Tibial artery (tissue), 4 donors: ENCODE measurements at regions not wholly inside any gene's neighbourhood (a gene's known extent, or its start where the extent isn't known, plus 50 kb on each side); places are given as distances from the start of the nearest gene placed in this dataset.

Experiments used
- DNase-seq, 2 donors: peaks; one replicate each; pipeline ENCODE4 v3.0.0-alpha.2; 2019
- H3K27ac ChIP-seq, 2 donors: fragments of 200-600 bp; sonication (generic) in 1 of 2; 1 replicate in 1 of 2; 2 replicates in 1 of 2; pipeline ENCODE4 v1.5.1; 2018 to 2019; ENCODE audit warnings: mild to moderate bottlenecking in 1 of 2
- H3K27me3 ChIP-seq, 2 donors: fragments of 200-600 bp; sonication (generic) in 1 of 2; one replicate each; pipeline versions ENCODE4 v1.5.1 to v1.6.0; 2016 to 2019
- H3K36me3 ChIP-seq, 3 donors: fragments of 200-600 bp; sonication (generic) in 2 of 3; one replicate each; pipeline ENCODE4 v1.5.1; 2016 to 2019; ENCODE audit warnings: mild to moderate bottlenecking in 2 of 3
- H3K4me1 ChIP-seq, 4 donors: fragments of 200-600 bp; sonication (generic) in 2 of 4; 1 replicate in 3 of 4; 2 replicates in 1 of 4; pipeline ENCODE4 v1.5.1; 2016 to 2019
- H3K4me3 ChIP-seq, 2 donors: fragments of 200-600 bp; sonication (generic) in 1 of 2; 1 replicate in 1 of 2; 2 replicates in 1 of 2; pipeline ENCODE4 v1.5.1; 2018 to 2019; ENCODE audit warnings: mild to moderate bottlenecking in 2 of 2
- H3K9me3 ChIP-seq, 3 donors: fragments of 200-600 bp; sonication (generic) in 1 of 3; one replicate each; pipeline ENCODE4 v1.5.1; 2016 to 2019
- intact Hi-C: fragments of 100-400 bp; cut with DNase I; formaldehyde crosslinking; loops from one replicate; pipeline ENCODE4 v1.15.0; 2023; ENCODE audit warnings: low total_unique reads
- TF ChIP-seq, protein P1 (sequence below), 2 experiments: fragments of 200-600 bp in 1 of 2; fragments of 450-650 bp in 1 of 2; IDR thresholded peaks; one replicate each; pipeline ENCODE4 v1.5.1; 2017 to 2019; ENCODE audit warnings: antibody characterized with exemption in 2 of 2, mild to moderate bottlenecking in 1 of 2, moderate library complexity in 1 of 2

DNA sequence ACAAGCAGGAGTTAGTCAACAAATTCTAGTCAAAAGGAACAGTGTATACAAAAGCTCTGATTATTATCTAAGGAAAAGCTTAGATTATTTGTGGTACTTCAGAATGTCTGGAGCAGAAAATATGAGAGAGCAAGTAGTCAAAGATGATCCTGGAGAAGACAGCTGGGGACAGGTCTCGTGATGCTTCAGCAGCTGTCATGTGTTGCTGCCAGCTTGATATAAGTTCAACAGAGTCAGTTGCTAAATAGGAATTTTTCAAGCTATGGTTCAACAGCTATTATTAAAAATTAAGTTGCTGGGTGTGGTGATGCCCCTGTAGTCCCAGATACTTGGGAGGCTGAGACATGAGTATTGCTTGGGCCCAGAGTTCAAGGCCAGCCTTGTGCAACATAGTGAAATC, 240.0 kb upstream of the RHOBTB1 start:
- Histone ChIP-seq H3K36me3 (no peaks in the 10 kb centered on the region), H3K27me3 (no peaks in the 10 kb centered on the region), H3K27ac (no peak overlapping the region), H3K9me3 (no peaks in the 10 kb centered on the region), H3K4me3 (no peak overlapping the region), H3K4me1 (no peaks in the 10 kb centered on the region)
- TF ChIP-seq, protein P1, sequence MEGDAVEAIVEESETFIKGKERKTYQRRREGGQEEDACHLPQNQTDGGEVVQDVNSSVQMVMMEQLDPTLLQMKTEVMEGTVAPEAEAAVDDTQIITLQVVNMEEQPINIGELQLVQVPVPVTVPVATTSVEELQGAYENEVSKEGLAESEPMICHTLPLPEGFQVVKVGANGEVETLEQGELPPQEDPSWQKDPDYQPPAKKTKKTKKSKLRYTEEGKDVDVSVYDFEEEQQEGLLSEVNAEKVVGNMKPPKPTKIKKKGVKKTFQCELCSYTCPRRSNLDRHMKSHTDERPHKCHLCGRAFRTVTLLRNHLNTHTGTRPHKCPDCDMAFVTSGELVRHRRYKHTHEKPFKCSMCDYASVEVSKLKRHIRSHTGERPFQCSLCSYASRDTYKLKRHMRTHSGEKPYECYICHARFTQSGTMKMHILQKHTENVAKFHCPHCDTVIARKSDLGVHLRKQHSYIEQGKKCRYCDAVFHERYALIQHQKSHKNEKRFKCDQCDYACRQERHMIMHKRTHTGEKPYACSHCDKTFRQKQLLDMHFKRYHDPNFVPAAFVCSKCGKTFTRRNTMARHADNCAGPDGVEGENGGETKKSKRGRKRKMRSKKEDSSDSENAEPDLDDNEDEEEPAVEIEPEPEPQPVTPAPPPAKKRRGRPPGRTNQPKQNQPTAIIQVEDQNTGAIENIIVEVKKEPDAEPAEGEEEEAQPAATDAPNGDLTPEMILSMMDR (IDR thresholded peaks at IDR 0.05), result no peak
- DNase-seq, result no peak
- intact Hi-C loops, result no loop called here

DNA sequence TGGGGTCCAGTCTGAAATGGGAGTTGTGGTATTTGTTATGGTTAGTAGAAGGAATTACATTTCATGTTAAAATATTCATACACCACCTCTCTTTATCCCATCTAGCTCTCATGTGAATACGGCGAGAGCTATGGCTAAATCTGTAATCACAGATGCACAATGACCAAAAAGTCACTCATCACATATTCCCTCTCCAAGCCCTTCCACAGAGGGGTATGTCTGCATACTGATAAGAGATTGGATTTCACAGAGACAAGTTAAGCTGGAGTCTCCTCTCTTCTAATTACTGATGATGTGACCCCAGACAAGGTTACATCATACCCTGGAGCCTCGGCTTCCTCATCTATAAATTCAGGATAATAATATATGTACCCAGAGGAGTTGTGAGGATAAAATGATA, 237.8 kb upstream of the RHOBTB1 start:
- Histone ChIP-seq H3K4me3 (no peak overlapping the region), H3K36me3 (no peaks in the 10 kb centered on the region), H3K27ac (no peak overlapping the region), H3K4me1 (no peaks in the 10 kb centered on the region), H3K27me3 (no peaks in the 10 kb centered on the region), H3K9me3 (no peaks in the 10 kb centered on the region)
- intact Hi-C loops, result no loop called here
- TF ChIP-seq, protein P1 (IDR thresholded peaks at IDR 0.05), result no peak
- DNase-seq, result no peak

DNA sequence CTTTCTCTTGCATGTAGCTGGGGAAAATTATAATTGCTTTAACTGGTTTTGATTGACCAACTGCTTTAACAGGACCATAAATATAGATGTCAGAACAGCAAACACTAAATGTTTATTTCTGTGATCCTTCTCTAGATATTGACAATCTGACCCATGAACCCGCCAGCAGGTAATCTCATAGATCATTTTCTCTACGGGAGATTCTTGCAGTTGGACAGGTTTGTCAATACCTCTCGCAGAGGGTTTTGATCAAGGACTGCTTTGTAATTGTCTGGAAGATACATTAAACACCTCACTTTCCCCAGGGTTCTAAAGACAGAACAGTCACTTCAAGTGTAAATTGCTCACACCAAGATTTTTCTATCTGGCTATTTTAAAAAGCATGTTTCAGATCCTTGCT, 235.8 kb upstream of the RHOBTB1 start:
- no peak for DNase-seq
- Histone ChIP-seq H3K4me1 (peaks cover 0 to 7% (median 0%) of the 10 kb centered on the region in 4 donors), H3K9me3 (no peaks in the 10 kb centered on the region), H3K27ac (no peak overlapping the region), H3K27me3 (no peaks in the 10 kb centered on the region), H3K4me3 (no peak overlapping the region), H3K36me3 (no peaks in the 10 kb centered on the region)
- TF ChIP-seq, protein P1 (IDR thresholded peaks at IDR 0.05), result no peak
- intact Hi-C loops, result no loop called here

DNA sequence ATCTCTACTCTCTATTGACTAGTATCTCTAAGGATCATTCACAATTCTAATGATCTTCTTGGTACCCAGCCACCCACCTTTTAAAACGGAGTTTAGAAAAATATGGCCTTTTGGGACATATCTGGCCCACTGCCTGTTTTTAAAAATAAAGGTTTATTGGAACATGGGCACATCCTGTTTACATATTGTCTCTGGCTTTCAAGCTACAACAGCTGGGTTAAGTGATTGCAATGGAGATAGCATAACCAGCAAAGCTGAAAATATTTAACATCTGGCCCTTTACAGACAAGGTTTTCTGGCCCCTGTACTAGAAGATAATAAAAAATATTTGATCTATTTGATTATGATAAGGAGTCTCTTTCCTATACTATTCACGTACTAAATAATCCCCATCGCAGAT, 232.4 kb upstream of the RHOBTB1 start:
- no peaks in the 10 kb centered on the region for H3K27me3 ChIP-seq
- H3K4me1 ChIP-seq, result peaks cover 0 to 7% (median 0%) of the 10 kb centered on the region in 4 donors
- no peaks in the 10 kb centered on the region for H3K36me3 ChIP-seq
- no peaks in the 10 kb centered on the region for H3K9me3 ChIP-seq
- TF ChIP-seq, protein P1 (IDR thresholded peaks at IDR 0.05), result no peak
- intact Hi-C loops, result no loop called here
- H3K4me3 ChIP-seq, result no peak overlapping the region
- no peak for DNase-seq
- H3K27ac ChIP-seq, result no peak overlapping the region

DNA sequence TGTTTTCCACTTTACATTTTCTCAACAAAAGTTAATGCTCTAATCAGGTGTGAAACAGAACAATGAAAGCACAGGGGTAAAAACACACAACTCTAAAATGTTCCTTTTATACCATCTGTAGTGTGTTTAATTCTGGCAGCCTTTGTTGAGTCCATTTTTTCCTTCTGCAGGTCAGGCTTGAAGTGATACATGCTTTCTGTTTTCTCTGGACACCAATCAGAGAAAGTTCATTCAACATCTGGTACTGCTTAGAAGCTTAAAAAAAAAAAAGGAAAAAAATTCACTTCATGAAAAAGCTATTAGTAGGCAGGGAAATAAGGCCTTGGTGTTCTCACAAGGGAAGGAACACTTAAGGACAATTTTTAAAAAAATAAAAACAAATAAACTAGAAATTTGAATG, 231.3 kb upstream of the RHOBTB1 start:
- TF ChIP-seq, protein P1 (IDR thresholded peaks at IDR 0.05), result no peak
- Histone ChIP-seq H3K4me3 (no peak overlapping the region), H3K27ac (no peak overlapping the region), H3K36me3 (no peaks in the 10 kb centered on the region), H3K27me3 (no peaks in the 10 kb centered on the region), H3K4me1 (peaks cover 0 to 7% (median 0%) of the 10 kb centered on the region in 4 donors), H3K9me3 (no peaks in the 10 kb centered on the region)
- DNase-seq, result no peak
- intact Hi-C loops, result no loop called here

DNA sequence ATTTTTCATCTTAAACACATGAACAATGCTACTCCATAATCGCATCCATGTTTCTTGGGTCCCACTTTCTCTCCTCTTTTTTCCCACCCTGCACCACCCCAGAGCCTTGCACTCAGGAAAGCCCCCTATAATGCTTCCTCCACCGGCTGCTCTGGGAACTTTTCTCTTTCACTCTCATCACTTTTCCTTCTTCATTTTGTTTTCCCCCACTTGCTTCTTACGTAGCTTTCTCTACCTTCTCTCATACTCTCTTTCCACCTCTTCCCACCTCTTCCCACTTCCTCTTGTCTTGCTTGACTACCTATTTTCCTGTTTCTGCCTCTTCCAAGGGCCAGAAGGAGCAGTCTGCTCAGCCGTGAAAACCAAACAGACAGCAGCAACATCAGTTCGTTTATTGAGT, 229.5 kb upstream of the RHOBTB1 start:
- Histone ChIP-seq H3K4me3 (no peak overlapping the region), H3K36me3 (no peaks in the 10 kb centered on the region), H3K27ac (no peak overlapping the region), H3K27me3 (no peaks in the 10 kb centered on the region), H3K9me3 (no peaks in the 10 kb centered on the region), H3K4me1 (peaks cover 0 to 7% (median 0%) of the 10 kb centered on the region in 4 donors)
- DNase-seq, result no peak
- TF ChIP-seq, protein P1 (IDR thresholded peaks at IDR 0.05), result no peak
- intact Hi-C loops, result no loop called here
